SU-DHL-6 (cell line): ENCODE measurements at regions not wholly inside any gene's neighbourhood (a gene's known extent, or its start where the extent isn't known, plus 50 kb on each side); places are given as distances from the start of the nearest gene placed in this dataset.

Experiments used
- EZH2phosphoT487 ChIP-seq: fragments of 200-600 bp; sonication (generic), shearing (Covaris generic); conservative IDR thresholded peaks from 2 replicates; pipeline ENCODE4 v1.6.1; 2018; ENCODE audit warnings: mild to moderate bottlenecking, antibody characterized with exemption, low read length, moderate library complexity, mixed read lengths
- TF ChIP-seq, protein P1 (sequence below): fragments of 200-600 bp; sonication (generic); IDR thresholded peaks from one replicate; pipeline ENCODE4 v1.5.1; 2017; ENCODE audit warnings: antibody characterized with exemption, mild to moderate bottlenecking, low read length, moderate library complexity; ENCODE audit not compliant: insufficient read depth, poor library complexity, severe bottlenecking

DNA sequence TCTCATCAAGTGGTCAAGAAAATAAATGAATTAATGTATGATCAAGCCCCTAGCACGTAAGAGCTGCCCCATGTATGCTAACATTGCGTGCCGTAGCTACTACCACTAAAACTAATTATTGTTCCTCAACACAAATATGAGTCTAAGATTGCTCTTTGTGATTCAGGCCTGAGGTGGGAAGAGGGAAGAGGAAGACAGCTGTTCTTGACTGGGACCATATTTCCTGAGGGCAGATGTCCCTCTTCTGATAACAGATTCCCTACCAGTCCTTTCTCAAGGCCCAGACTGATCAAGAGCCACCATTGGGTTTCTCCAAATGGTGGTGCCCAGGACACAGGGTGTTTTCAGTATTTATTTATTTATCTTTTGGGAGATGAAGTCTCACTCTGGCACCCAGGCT is 87.2 kb upstream of the CADM1 start:
- TF ChIP-seq, protein P1, sequence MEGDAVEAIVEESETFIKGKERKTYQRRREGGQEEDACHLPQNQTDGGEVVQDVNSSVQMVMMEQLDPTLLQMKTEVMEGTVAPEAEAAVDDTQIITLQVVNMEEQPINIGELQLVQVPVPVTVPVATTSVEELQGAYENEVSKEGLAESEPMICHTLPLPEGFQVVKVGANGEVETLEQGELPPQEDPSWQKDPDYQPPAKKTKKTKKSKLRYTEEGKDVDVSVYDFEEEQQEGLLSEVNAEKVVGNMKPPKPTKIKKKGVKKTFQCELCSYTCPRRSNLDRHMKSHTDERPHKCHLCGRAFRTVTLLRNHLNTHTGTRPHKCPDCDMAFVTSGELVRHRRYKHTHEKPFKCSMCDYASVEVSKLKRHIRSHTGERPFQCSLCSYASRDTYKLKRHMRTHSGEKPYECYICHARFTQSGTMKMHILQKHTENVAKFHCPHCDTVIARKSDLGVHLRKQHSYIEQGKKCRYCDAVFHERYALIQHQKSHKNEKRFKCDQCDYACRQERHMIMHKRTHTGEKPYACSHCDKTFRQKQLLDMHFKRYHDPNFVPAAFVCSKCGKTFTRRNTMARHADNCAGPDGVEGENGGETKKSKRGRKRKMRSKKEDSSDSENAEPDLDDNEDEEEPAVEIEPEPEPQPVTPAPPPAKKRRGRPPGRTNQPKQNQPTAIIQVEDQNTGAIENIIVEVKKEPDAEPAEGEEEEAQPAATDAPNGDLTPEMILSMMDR = no peak
- TF ChIP-seq EZH2phosphoT487 = no peak
